ENCODE measurements at regions not wholly inside any gene's neighbourhood (a gene's known extent, or its start where the extent isn't known, plus 50 kb on each side); places are given as distances from the start of the nearest gene placed in this dataset.

- Histone ChIP-seq H3K4me1 (no peaks in the 10 kb centered on the region), H3K27me3 (no peaks in the 10 kb centered on the region), H3K27ac (no peak overlapping the region), H3K9me3 (peaks cover 0 to 10% (median 5%) of the 10 kb centered on the region in 3 donors), H3K4me3 (no peak overlapping the region), H3K36me3 (peaks cover 0 to 7% (median 0%) of the 10 kb centered on the region in 3 donors)
- TF ChIP-seq, protein P1, sequence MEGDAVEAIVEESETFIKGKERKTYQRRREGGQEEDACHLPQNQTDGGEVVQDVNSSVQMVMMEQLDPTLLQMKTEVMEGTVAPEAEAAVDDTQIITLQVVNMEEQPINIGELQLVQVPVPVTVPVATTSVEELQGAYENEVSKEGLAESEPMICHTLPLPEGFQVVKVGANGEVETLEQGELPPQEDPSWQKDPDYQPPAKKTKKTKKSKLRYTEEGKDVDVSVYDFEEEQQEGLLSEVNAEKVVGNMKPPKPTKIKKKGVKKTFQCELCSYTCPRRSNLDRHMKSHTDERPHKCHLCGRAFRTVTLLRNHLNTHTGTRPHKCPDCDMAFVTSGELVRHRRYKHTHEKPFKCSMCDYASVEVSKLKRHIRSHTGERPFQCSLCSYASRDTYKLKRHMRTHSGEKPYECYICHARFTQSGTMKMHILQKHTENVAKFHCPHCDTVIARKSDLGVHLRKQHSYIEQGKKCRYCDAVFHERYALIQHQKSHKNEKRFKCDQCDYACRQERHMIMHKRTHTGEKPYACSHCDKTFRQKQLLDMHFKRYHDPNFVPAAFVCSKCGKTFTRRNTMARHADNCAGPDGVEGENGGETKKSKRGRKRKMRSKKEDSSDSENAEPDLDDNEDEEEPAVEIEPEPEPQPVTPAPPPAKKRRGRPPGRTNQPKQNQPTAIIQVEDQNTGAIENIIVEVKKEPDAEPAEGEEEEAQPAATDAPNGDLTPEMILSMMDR (IDR thresholded peaks at IDR 0.05): no peak
- no peak for DNase-seq
- intact Hi-C loops (cut with DNase I; ENCODE audit: low total_unique reads): no loop called here
Measured at GRCh38 chr4:79155336-79155735, 170.5 kb downstream of the NAA11 start.

- peaks cover 0 to 7% (median 0%) of the 10 kb centered on the region in 3 donors for H3K36me3 ChIP-seq
- no peak for DNase-seq
- H3K27ac ChIP-seq: no peak overlapping the region
- peaks cover 0 to 17% (median 5%) of the 10 kb centered on the region in 3 donors for H3K9me3 ChIP-seq
- TF ChIP-seq, protein P1 (IDR thresholded peaks at IDR 0.05): no peak
- H3K27me3 ChIP-seq: no peaks in the 10 kb centered on the region
- peaks cover 0 to 7% (median 0%) of the 10 kb centered on the region in 4 donors for H3K4me1 ChIP-seq
- intact Hi-C loops (cut with DNase I; ENCODE audit: low total_unique reads): no loop called here
- no peak overlapping the region for H3K4me3 ChIP-seq
Measured at GRCh38 chr4:79150820-79151416, 174.9 kb downstream of the NAA11 start.

DNA sequence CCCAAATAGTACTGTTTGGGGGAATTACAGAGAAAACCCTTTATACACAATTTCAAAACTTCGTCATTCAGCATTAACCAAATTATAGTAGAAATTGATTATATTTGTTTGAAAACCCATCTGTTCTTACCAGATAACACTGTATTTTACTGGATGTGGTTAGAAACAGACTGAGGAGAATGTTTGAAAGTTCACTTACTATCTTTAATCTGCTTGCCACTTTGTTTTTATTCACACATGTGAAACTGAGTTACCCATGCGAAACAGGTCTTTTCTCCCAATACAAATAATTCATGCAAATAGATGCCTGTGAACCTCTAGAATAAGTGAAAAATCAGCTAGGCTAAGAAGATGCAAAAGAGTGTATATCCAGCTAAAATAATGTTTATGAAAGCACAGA is 177.5 kb downstream of the NAA11 start:
- H3K9me3 ChIP-seq: peaks cover 2 to 28% (median 10%) of the 10 kb centered on the region in 3 donors
- TF ChIP-seq, protein P1 (IDR thresholded peaks at IDR 0.05): no peak
- H3K27me3 ChIP-seq: no peaks in the 10 kb centered on the region
- H3K4me3 ChIP-seq: no peak overlapping the region
- H3K27ac ChIP-seq: no peak overlapping the region
- intact Hi-C loops (cut with DNase I; ENCODE audit: low total_unique reads): no loop called here
- peaks cover 0 to 7% (median 0%) of the 10 kb centered on the region in 4 donors for H3K4me1 ChIP-seq
- no peak for DNase-seq
- H3K36me3 ChIP-seq: peaks cover 0 to 13% (median 1%) of the 10 kb centered on the region in 3 donors

DNA sequence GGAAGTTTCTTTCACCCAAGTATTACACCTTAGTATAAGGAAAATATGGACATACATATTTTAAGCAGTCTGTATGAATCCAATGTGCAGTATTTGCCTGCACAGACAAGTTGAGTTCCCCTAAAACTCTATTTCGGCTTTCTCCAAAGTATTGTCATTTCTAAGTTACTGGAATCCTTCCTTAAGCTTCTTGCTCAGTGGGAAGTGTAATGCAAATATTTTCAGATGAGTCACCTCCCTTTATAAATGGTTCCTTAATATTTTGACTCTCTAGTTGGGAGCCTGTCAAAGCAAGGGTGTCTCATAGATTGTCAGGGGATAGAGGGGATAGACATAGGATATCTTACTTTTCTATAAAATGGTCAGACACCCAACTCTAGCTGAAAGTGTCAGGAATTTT is 178.6 kb downstream of the NAA11 start:
- intact Hi-C loops (cut with DNase I; ENCODE audit: low total_unique reads): no loop called here
- TF ChIP-seq, protein P1 (IDR thresholded peaks at IDR 0.05): no peak
- Histone ChIP-seq H3K27me3 (no peaks in the 10 kb centered on the region), H3K9me3 (peaks cover 2 to 31% (median 10%) of the 10 kb centered on the region in 3 donors), H3K27ac (no peak overlapping the region), H3K4me1 (peaks cover 0 to 7% (median 0%) of the 10 kb centered on the region in 4 donors), H3K4me3 (no peak overlapping the region), H3K36me3 (peaks cover 0 to 13% (median 6%) of the 10 kb centered on the region in 3 donors)
- no peak for DNase-seq

DNA sequence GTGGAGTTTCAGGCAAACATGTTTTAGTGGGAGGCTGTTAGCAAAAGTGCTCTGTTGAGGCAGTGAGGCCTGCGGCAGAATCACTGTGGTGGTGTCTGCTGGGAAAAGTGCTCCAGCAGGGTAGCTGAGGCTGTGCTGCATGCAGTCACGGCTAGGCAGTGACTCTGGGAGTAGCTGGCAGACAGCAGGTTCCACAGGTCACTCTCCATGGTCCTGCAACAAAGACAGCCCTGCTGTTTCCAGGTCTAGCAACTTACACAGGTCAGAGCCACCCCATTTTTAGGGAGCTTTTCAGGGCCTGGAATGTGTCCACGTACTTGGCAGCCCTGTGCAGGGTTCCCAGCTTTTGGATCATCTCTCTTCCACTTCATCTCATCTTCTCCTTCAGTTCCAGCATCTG is 184.3 kb downstream of the NAA11 start:
- DNase-seq: no peak
- Histone ChIP-seq H3K4me1 (no peaks in the 10 kb centered on the region), H3K27ac (no peak overlapping the region), H3K9me3 (peaks cover 2 to 17% (median 5%) of the 10 kb centered on the region in 3 donors), H3K36me3 (peaks cover 0 to 6% (median 6%) of the 10 kb centered on the region in 3 donors), H3K4me3 (no peak overlapping the region), H3K27me3 (no peaks in the 10 kb centered on the region)
- intact Hi-C loops (cut with DNase I; ENCODE audit: low total_unique reads): no loop called here
- TF ChIP-seq, protein P1 (IDR thresholded peaks at IDR 0.05): no peak
